ENCODE measurements at regions not wholly inside any gene's neighbourhood (a gene's known extent, or its start where the extent isn't known, plus 50 kb on each side); places are given as distances from the start of the nearest gene placed in this dataset.

GRCh38 chr5:30604648-30605262, 588.7 kb upstream of the CDH6 start:
- no peak for TF ChIP-seq ZNF274 (IDR thresholded peaks at IDR 0.05; ENCODE audit: low read depth, low read length)

DNA sequence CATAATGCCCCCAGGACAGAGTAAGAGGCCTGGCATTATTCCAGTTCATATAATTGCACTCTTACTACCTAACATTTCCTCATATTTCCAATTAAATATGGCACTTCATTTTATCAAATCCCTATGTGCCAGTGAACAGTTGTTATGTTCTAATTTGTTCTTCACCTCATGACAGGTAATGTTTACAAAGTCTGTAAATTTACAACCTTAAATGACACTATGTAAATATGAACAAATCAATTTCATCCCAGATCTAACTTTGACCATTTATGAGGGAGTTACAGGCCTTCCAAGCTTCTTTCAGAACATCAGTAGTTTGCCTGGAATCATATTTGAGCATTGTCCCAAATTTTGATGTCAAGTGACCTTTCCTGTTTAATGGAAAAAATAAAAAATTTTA, 592.6 kb upstream of the CDH6 start:
- no peak overlapping the region for H3K4me3 ChIP-seq (ENCODE audit: low read length)
- TF ChIP-seq ZNF274 (IDR thresholded peaks at IDR 0.05; ENCODE audit: low read depth, low read length) = no peak

More at GRCh38 chr5:30604648-30605262, 588.7 kb upstream of the CDH6 start:
- no peak overlapping the region for H3K4me3 ChIP-seq (ENCODE audit: low read length)

DNA sequence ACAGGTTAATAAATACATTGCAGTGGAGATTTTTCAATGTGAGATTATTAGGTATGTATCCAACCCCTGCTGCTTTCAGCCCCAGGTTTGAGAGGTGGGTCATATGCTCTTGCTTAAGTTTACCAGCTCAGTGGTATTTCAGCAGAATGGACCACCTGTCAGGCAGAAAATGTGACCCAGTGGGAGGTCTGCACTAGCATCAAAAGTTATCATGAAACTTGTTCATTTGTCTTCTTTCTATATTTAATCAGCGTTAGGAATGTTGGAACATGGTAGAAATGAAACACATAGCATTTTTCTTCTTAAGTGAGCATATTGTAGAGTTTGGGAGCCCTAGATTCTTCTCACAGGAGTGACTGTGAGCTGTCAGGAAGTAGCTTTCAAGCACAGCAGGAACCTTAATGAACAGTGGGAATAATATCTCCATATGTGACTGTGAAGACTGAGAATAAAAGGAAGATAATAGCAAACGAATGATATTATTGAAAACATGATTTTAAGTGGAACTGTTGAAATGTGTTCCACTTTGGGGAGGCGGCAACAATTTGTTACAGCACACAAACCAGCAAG, 596.9 kb upstream of the CDH6 start:
- no peak overlapping the region for H3K4me3 ChIP-seq (ENCODE audit: low read length)
- TF ChIP-seq ZNF274 (IDR thresholded peaks at IDR 0.05; ENCODE audit: low read depth, low read length) = no peak

DNA sequence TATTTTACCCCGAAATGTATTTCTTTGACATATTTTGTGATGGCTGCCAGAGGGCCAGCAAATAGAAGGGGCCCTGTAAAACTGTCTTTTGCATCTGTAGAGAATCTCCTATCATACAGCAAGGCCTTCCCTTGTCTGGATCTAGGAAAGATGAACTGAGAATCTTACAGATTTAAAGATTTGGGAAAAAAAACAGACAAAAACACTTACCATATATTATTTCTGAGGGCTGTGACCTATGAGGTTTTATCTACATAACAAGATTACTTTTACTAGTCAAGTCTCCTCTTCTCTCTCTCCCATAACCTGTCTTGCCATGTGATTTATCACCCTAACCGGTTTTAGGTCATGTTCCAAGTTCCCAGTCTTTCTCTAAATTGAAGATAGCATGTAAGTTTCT, 599.2 kb upstream of the CDH6 start:
- no peak for TF ChIP-seq ZNF274 (IDR thresholded peaks at IDR 0.05; ENCODE audit: low read depth, low read length)
- H3K4me3 ChIP-seq (ENCODE audit: low read length) = no peak overlapping the region

DNA sequence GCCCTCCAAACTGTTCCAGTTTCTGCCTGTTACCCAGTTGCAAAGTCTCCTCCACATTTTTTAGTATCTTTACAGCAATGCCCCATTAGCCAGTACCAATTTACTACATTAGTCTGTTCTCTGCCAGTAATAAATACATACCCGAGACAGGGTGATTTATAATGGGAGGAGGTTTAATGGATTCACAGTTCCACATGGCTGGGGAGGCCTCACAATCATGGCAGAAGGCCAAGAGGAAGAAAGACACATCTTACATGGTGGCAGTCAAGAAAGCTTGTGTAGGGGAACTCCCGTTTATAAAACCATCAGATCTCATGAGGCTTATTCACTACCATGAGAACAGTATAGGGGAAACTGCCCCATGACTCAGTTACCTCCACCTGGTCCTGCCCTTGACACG, 600.7 kb upstream of the CDH6 start:
- H3K4me3 ChIP-seq (ENCODE audit: low read length) = no peak overlapping the region
- TF ChIP-seq ZNF274 (IDR thresholded peaks at IDR 0.05; ENCODE audit: low read depth, low read length) = no peak

GRCh38 chr5:30581198-30581935, 612.1 kb upstream of the CDH6 start:
- H3K4me3 ChIP-seq (ENCODE audit: low read length) = no peak overlapping the region
- TF ChIP-seq ZNF274 (IDR thresholded peaks at IDR 0.05; ENCODE audit: low read depth, low read length) = no peak

- no peak overlapping the region for H3K4me3 ChIP-seq (ENCODE audit: low read length)
- no peak for TF ChIP-seq ZNF274 (IDR thresholded peaks at IDR 0.05; ENCODE audit: low read depth, low read length)
Observed at GRCh38 chr5:30574761-30575160, 618.7 kb upstream of the CDH6 start.

- no peak overlapping the region for H3K4me3 ChIP-seq (ENCODE audit: low read length)
- TF ChIP-seq ZNF274 (IDR thresholded peaks at IDR 0.05; ENCODE audit: low read depth, low read length) = no peak
Observed at GRCh38 chr5:30572279-30572678, 621.2 kb upstream of the CDH6 start.

- TF ChIP-seq ZNF274 (IDR thresholded peaks at IDR 0.05; ENCODE audit: low read depth, low read length) = no peak
- H3K4me3 ChIP-seq (ENCODE audit: low read length) = no peak overlapping the region
Observed at GRCh38 chr5:30561771-30562170, 631.7 kb upstream of the CDH6 start.

- H3K4me3 ChIP-seq (ENCODE audit: low read length) = no peak overlapping the region
- no peak for TF ChIP-seq ZNF274 (IDR thresholded peaks at IDR 0.05; ENCODE audit: low read depth, low read length)
Observed at GRCh38 chr5:30551618-30552017, 641.9 kb upstream of the CDH6 start.

GRCh38 chr5:30548580-30549305, 644.7 kb upstream of the CDH6 start:
- TF ChIP-seq ZNF274 (IDR thresholded peaks at IDR 0.05; ENCODE audit: low read depth, low read length) = no peak
- H3K4me3 ChIP-seq (ENCODE audit: low read length) = no peak overlapping the region

DNA sequence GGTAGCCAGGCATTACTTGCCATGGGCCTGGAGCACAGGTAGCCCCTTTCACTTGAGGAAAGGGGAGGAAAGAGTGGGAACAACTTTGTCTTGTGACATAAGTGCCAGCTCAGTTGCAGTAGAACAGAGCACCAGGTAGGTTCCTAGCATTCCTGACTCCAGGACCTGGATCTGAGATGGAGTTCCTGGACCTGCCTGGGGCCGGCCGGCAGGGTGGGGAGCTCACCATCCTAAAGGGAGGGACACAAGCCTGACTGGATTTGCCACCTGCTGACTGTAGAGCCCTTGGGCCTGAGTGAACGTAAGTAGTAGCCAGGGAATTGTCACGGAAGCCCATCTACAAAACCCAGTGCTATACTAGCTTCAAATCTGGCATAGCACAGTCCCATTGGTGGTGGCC, 653.3 kb upstream of the CDH6 start:
- TF ChIP-seq ZNF274 (IDR thresholded peaks at IDR 0.05; ENCODE audit: low read depth, low read length) = no peak

DNA sequence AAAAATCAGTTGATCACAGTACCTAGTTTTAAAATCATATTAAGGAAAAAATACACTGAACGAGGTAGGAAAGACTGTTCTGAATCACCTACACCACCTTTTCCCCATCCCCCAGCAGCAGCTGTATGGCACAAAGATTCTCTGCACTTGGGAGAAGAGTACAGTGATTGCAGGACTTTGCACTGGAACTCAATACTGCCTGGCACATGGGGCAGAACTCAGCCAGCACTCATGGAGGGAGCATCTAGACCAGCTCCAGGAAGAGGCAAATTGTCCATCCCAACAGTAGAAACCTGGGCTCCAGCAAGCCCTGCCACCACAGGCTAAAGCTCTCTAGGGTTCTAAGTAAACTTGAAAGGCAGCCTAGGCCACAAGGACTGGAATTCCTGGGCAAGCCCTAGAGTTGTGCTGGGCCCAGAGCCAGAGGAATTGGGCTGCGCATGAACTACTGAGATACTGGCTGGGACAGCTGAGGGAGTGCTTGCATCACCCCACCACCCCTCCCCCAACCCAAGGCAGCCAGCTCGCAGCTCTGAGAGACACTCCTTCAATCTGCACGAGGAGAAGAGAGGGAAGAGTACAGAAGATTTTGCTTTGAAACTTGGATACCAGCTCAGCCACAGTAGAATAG, 654.4 kb upstream of the CDH6 start:
- H3K4me3 ChIP-seq (ENCODE audit: low read length) = no peak overlapping the region
- TF ChIP-seq ZNF274 (IDR thresholded peaks at IDR 0.05; ENCODE audit: low read depth, low read length) = no peak

More for the DNA sequence above, 653.3 kb upstream of the CDH6 start:
- H3K4me3 ChIP-seq (ENCODE audit: low read length) = no peak overlapping the region

- no peak overlapping the region for H3K4me3 ChIP-seq (ENCODE audit: low read length)
- no peak for TF ChIP-seq ZNF274 (IDR thresholded peaks at IDR 0.05; ENCODE audit: low read depth, low read length)
Observed at GRCh38 chr5:30525353-30525752, 668.1 kb upstream of the CDH6 start.
